Fibroblast of villous mesenchyme (primary cell): ENCODE measurements at regions not wholly inside any gene's neighbourhood (a gene's known extent, or its start where the extent isn't known, plus 50 kb on each side); places are given as distances from the start of the nearest gene placed in this dataset.

ENCODE experiments used
- DNase-seq: peaks from one replicate; pipeline ENCODE4 v3.0.0-alpha.2; 2010; ENCODE audit warnings: low read depth
- H3K4me3 ChIP-seq: 2 replicates; pipeline ENCODE4 v1.5.1; 2011; ENCODE audit warnings: low read depth, mild to moderate bottlenecking, low read length
- CTCF ChIP-seq: IDR thresholded peaks from 2 replicates; pipeline ENCODE4 v1.5.1; 2012; ENCODE audit warnings: low read depth, mild to moderate bottlenecking, low read length; ENCODE audit not compliant: insufficient read depth

GRCh38 chr6:126195625-126196236, 144.2 kb upstream of the CENPW start:
- no peak for DNase-seq
- no peak overlapping the region for H3K4me3 ChIP-seq
- TF ChIP-seq CTCF, result no peak

GRCh38 chr6:126198631-126199030, 141.3 kb upstream of the CENPW start:
- DNase-seq, result no peak
- no peak for TF ChIP-seq CTCF
- H3K4me3 ChIP-seq, result no peak overlapping the region

- TF ChIP-seq CTCF, result no peak
- no peak overlapping the region for H3K4me3 ChIP-seq
- DNase-seq, result no peak
Measured at GRCh38 chr6:126199466-126199865, 140.4 kb upstream of the CENPW start.

GRCh38 chr6:126202707-126203106, 137.2 kb upstream of the CENPW start:
- DNase-seq, result no peak
- no peak for TF ChIP-seq CTCF
- no peak overlapping the region for H3K4me3 ChIP-seq

GRCh38 chr6:126204126-126204525, 135.8 kb upstream of the CENPW start:
- no peak for DNase-seq

GRCh38 chr6:126204598-126204997, 135.3 kb upstream of the CENPW start:
- DNase-seq, result no peak
- H3K4me3 ChIP-seq, result no peak overlapping the region
- TF ChIP-seq CTCF, result no peak

More at GRCh38 chr6:126204126-126204525, 135.8 kb upstream of the CENPW start:
- H3K4me3 ChIP-seq, result no peak overlapping the region
- TF ChIP-seq CTCF, result no peak
